Activated B cell treated with CpG ODN at 0.5 μM for 24 hours (primary cell): ENCODE measurements at regions not wholly inside any gene's neighbourhood (a gene's known extent, or its start where the extent isn't known, plus 50 kb on each side); places are given as distances from the start of the nearest gene placed in this dataset.

Experiments used
- ATAC-seq: fragments of 200-7000 bp; cut with Tn5 transposase; one replicate; pipeline ENCODE4 v1.10.0; 2021; ENCODE audit warnings: low read depth, mild to moderate bottlenecking, moderate library complexity
- CTCF ChIA-PET: fragments of 350-600 bp; sonication (Branson Sonifier 250); formaldehyde crosslinking; loops from one replicate; lab custom pipeline; 2021; ENCODE audit warnings: antibody characterized with exemption; lab: Charles Lee
- POLR2A ChIA-PET: fragments of 350-600 bp; sonication (Branson Sonifier 250); formaldehyde crosslinking; loops from one replicate; lab custom pipeline; 2021; ENCODE audit warnings: antibody characterized with exemption; lab: Charles Lee
- DNase-seq: peaks from one replicate; pipeline ENCODE4 v3.0.0; 2022
- H3K27ac Mint-ChIP-seq: one replicate; pipeline ENCODE4 v1.8.0; 2020; ENCODE audit warnings: mixed read lengths
- H3K27me3 Mint-ChIP-seq: one replicate; pipeline ENCODE4 v1.8.0; 2021; ENCODE audit warnings: mixed read lengths
- H3K36me3 Mint-ChIP-seq: one replicate; pipeline ENCODE4 v1.8.0; 2021; ENCODE audit warnings: low read depth, mixed read lengths
- H3K4me1 Mint-ChIP-seq: one replicate; pipeline ENCODE4 v1.8.0; 2021; ENCODE audit warnings: mixed read lengths
- H3K4me3 Mint-ChIP-seq: one replicate; pipeline ENCODE4 v1.8.0; 2020; ENCODE audit warnings: mild to moderate bottlenecking, mixed read lengths
- H3K9me3 Mint-ChIP-seq: one replicate; pipeline ENCODE4 v1.8.0; 2020; ENCODE audit warnings: mixed read lengths
- intact Hi-C: fragments of 100-400 bp; cut with micrococcal nuclease; formaldehyde crosslinking; loops from one replicate; pipeline ENCODE4 v1.15.1; 2024
- TF ChIP-seq, protein P1 (sequence below): fragments of 200-600 bp; IDR thresholded peaks from one replicate; pipeline ENCODE4 v1.8.0; 2022; ENCODE audit warnings: antibody characterized with exemption, mild to moderate bottlenecking

DNA sequence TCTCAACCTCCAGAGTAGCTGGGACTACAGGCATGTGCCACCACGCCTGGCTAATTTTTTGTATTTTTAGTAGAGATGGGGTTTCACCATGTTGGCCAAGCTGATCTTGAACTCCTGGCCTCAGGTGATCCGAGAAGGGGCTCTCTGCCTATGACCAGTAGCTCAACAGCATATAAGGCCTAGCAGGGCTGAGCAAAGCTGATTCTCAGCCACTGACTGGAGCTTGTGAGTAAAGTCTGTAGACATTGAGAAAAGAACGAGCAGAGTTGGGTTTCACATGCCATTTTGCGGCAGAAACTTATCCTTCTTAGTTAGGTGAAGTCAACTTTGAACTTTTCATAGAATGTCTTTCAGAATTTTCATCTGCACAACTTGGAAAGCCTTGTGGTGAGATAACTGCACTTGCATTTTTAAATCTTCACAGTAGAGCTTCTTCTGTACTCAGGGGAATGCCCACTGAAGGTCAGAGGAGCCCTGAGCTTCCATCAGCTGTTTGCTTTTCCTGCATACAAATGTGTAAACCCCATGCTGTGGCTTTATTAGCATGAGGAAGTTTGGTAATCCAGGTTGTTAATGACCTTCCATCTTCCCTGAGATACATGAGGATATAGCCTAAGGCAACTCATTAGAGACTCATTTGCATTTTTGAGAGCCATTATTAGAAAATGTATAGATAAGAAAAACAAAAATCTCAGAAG lies 602.4 kb downstream of the METTL4 start:
- H3K36me3 Mint-ChIP-seq, result no peaks in the 10 kb centered on the region
- no peak for ATAC-seq

DNA sequence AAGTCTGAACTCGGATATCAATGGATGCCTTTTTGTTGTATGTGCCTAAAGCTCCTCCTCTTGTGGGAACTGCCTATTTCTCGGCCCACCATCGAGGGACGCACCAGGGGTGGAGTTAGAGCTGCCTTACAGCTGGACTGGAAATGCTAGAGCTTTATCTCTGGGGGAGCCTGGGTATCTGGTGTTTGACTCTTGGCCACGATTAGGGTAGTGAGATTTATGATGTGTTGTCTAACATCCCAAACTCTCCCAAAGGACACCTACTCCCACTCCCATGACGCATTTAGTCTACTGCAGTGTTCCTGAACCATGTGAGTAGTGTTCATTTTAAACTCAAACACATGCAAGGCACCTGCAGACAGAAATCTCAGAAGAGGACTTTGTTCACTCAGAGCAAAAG lies 594.8 kb downstream of the METTL4 start:
- ChIA-PET CTCF (no interaction called here), POLR2A (no interaction called here)
- ATAC-seq, result no peak
- Mint-ChIP-seq H3K9me3 (no peaks in the 10 kb centered on the region), H3K27me3 (no peaks in the 10 kb centered on the region), H3K27ac (no peak overlapping the region), H3K4me3 (no peak overlapping the region), H3K36me3 (no peaks in the 10 kb centered on the region), H3K4me1 (no peaks in the 10 kb centered on the region)
- TF ChIP-seq, protein P1, sequence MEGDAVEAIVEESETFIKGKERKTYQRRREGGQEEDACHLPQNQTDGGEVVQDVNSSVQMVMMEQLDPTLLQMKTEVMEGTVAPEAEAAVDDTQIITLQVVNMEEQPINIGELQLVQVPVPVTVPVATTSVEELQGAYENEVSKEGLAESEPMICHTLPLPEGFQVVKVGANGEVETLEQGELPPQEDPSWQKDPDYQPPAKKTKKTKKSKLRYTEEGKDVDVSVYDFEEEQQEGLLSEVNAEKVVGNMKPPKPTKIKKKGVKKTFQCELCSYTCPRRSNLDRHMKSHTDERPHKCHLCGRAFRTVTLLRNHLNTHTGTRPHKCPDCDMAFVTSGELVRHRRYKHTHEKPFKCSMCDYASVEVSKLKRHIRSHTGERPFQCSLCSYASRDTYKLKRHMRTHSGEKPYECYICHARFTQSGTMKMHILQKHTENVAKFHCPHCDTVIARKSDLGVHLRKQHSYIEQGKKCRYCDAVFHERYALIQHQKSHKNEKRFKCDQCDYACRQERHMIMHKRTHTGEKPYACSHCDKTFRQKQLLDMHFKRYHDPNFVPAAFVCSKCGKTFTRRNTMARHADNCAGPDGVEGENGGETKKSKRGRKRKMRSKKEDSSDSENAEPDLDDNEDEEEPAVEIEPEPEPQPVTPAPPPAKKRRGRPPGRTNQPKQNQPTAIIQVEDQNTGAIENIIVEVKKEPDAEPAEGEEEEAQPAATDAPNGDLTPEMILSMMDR, result no peak
- DNase-seq, result no peak
- intact Hi-C loops, result no loop called here

More for the DNA sequence above, 602.4 kb downstream of the METTL4 start:
- no peaks in the 10 kb centered on the region for H3K9me3 Mint-ChIP-seq
- H3K4me3 Mint-ChIP-seq, result no peak overlapping the region
- no peak for DNase-seq
- H3K27me3 Mint-ChIP-seq, result no peaks in the 10 kb centered on the region
- TF ChIP-seq, protein P1, result no peak
- H3K4me1 Mint-ChIP-seq, result no peaks in the 10 kb centered on the region
- intact Hi-C loops, result no loop called here
- no peak overlapping the region for H3K27ac Mint-ChIP-seq
- ChIA-PET POLR2A (no interaction called here), CTCF (no interaction called here)

DNA sequence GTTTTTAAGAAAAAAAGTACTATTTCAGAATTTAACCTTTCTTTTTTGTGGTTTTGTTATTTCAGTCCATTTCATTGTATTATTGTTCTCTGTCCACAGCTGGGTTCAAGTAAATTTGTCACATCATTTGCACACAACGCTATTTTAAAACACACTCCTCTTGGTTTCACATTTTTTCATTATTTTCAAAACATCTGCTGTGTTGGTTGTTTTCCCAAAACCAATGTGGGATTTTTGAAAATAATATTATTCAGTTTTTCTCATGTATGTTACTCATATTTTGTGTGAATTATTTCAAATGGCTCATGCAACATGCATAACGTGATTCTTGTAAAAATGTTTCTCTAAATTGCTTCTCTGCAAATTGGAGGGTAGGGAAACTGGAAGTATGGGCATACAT lies 589.2 kb downstream of the METTL4 start:
- Mint-ChIP-seq H3K27me3 (no peaks in the 10 kb centered on the region), H3K36me3 (no peaks in the 10 kb centered on the region), H3K9me3 (no peaks in the 10 kb centered on the region), H3K27ac (no peak overlapping the region), H3K4me3 (no peak overlapping the region), H3K4me1 (no peaks in the 10 kb centered on the region)
- ATAC-seq (no peak), DNase-seq (no peak)
- ChIA-PET POLR2A (no interaction called here), CTCF (no interaction called here)
- TF ChIP-seq, protein P1, result no peak
- intact Hi-C loops, result no loop called here

DNA sequence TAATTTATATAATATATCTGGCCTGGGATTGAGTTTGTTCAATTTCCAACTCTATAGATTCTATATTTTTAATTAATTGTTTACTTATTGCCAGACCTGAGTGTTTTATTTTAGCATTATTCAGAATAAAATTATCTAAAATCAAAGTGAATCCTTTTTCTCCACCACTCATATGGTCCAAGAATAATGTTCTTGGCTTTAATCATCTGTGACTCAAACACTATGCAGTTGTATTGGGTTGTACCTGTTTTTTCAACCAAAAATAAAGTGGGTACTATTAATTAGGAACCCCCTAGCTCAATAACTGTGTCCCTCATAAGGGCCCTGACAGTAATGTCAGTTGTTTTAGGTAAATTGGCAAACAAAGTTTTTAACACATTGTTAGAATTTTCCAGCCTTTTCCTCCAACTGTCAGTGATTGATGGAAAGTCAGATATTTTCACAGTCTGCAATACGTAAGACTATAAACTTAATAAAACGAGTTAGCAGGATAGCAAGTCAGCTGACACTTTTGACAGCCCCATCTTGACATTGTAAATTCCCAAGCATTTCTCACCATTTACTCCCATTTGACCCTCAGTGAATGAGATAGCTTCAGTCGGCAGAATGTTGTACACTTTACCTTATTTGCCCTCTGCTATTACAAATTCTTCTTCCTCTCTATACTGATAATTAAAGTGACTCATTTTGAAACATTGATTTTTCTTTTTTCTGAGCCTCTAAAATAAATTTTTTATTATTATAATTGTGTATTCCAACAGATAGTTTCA lies 587.4 kb downstream of the METTL4 start:
- intact Hi-C loops, result no loop called here
- H3K27ac Mint-ChIP-seq, result no peak overlapping the region
- H3K9me3 Mint-ChIP-seq, result no peaks in the 10 kb centered on the region
- CTCF ChIA-PET, result no interaction called here
- no peaks in the 10 kb centered on the region for H3K4me1 Mint-ChIP-seq
- ATAC-seq, result no peak
- no peak overlapping the region for H3K4me3 Mint-ChIP-seq
- no peak for DNase-seq
- POLR2A ChIA-PET, result no interaction called here
- H3K27me3 Mint-ChIP-seq, result no peaks in the 10 kb centered on the region
- no peaks in the 10 kb centered on the region for H3K36me3 Mint-ChIP-seq
- TF ChIP-seq, protein P1, result no peak

DNA sequence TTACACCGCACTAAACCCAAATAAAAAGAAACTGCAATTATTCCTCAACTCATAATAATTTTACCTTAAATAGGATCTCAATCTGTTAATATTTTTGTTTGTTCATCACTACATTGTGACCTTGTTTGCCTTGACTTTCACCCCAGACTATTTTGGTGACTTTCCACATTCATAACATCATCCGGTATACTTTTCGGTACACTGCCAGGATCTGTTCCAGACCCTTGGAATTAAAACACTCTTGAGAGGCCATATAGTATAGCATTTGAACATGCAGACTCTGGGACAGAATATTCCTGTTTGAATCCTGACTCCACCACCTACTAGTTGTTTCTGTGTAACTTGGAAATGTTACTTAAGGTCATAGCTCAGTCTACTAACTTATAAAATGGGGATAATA lies 577.4 kb downstream of the METTL4 start:
- TF ChIP-seq, protein P1, result no peak
- Mint-ChIP-seq H3K27me3 (no peaks in the 10 kb centered on the region), H3K9me3 (no peaks in the 10 kb centered on the region), H3K4me1 (no peaks in the 10 kb centered on the region), H3K36me3 (no peaks in the 10 kb centered on the region), H3K4me3 (no peak overlapping the region), H3K27ac (no peak overlapping the region)
- CTCF ChIA-PET, result no interaction called here
- DNase-seq (no peak), ATAC-seq (no peak)
- POLR2A ChIA-PET, result no interaction called here
- intact Hi-C loops, result no loop called here
